Endothelial cell (in vitro differentiated cells): ENCODE measurements at regions not wholly inside any gene's neighbourhood (a gene's known extent, or its start where the extent isn't known, plus 50 kb on each side); places are given as distances from the start of the nearest gene placed in this dataset.

Experiments
- DNase-seq: peaks from one replicate; pipeline ENCODE4 v3.0.0; 2021; ENCODE audit warnings: low spot score
- H3K27ac Mint-ChIP-seq: one replicate; pipeline ENCODE4 v1.8.0; 2021; ENCODE audit warnings: mixed read lengths, inconsistent platforms; ENCODE audit not compliant: unreplicated experiment
- H3K27me3 Mint-ChIP-seq: one replicate; pipeline ENCODE4 v1.8.0; 2021; ENCODE audit warnings: mild to moderate bottlenecking, moderate library complexity, mixed read lengths, inconsistent platforms; ENCODE audit not compliant: unreplicated experiment
- H3K36me3 Mint-ChIP-seq: one replicate; pipeline ENCODE4 v1.8.0; 2021; ENCODE audit warnings: mild to moderate bottlenecking, low read depth, mixed read lengths, inconsistent platforms; ENCODE audit not compliant: unreplicated experiment
- H3K4me1 Mint-ChIP-seq: one replicate; pipeline ENCODE4 v1.8.0; 2021; ENCODE audit warnings: mild to moderate bottlenecking, mixed read lengths, inconsistent platforms; ENCODE audit not compliant: unreplicated experiment
- H3K4me3 Mint-ChIP-seq: one replicate; pipeline ENCODE4 v1.8.0; 2021; ENCODE audit warnings: mild to moderate bottlenecking, mixed read lengths, inconsistent platforms; ENCODE audit not compliant: unreplicated experiment
- H3K9me3 Mint-ChIP-seq: one replicate; pipeline ENCODE4 v1.8.0; 2021; ENCODE audit warnings: mixed read lengths, inconsistent platforms; ENCODE audit not compliant: unreplicated experiment
- TF ChIP-seq, protein P1 (sequence below): fragments of 200-600 bp; sonication (generic); IDR thresholded peaks from one replicate; pipeline ENCODE4 v1.5.0; 2021; ENCODE audit warnings: antibody characterized with exemption; ENCODE audit not compliant: unreplicated experiment

- Mint-ChIP-seq H3K4me3 (no peak overlapping the region), H3K27ac (no peak overlapping the region), H3K4me1 (peaks cover 4% of the 10 kb centered on the region), H3K9me3 (no peaks in the 10 kb centered on the region), H3K27me3 (no peaks in the 10 kb centered on the region), H3K36me3 (no peaks in the 10 kb centered on the region)
- TF ChIP-seq, protein P1, sequence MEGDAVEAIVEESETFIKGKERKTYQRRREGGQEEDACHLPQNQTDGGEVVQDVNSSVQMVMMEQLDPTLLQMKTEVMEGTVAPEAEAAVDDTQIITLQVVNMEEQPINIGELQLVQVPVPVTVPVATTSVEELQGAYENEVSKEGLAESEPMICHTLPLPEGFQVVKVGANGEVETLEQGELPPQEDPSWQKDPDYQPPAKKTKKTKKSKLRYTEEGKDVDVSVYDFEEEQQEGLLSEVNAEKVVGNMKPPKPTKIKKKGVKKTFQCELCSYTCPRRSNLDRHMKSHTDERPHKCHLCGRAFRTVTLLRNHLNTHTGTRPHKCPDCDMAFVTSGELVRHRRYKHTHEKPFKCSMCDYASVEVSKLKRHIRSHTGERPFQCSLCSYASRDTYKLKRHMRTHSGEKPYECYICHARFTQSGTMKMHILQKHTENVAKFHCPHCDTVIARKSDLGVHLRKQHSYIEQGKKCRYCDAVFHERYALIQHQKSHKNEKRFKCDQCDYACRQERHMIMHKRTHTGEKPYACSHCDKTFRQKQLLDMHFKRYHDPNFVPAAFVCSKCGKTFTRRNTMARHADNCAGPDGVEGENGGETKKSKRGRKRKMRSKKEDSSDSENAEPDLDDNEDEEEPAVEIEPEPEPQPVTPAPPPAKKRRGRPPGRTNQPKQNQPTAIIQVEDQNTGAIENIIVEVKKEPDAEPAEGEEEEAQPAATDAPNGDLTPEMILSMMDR, result no peak
- no peak for DNase-seq
These were observed 266.1 kb downstream of the HGF start for GRCh38 chr7:81503771-81504170.

DNA sequence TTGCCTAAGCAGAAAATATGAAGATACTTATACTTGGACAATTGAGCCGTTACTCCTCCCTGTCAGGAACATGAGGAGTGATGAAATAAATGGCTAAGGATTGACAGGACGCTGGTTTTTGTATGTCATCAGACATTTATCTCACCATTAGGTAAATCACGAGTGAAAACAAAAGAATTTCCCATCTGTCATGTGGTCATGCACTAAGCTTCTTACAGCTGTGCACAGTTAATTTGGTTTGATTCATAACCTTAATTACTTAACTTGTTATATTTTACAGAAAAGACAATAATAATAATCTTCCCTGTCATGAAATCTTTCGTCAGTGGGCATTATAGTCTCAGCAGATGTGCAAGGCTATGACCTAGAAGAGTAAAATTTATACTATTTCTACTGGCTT is 266.5 kb downstream of the HGF start:
- no peak overlapping the region for H3K27ac Mint-ChIP-seq
- no peaks in the 10 kb centered on the region for H3K9me3 Mint-ChIP-seq
- peaks cover 4% of the 10 kb centered on the region for H3K4me1 Mint-ChIP-seq
- no peak for DNase-seq
- TF ChIP-seq, protein P1, result no peak
- H3K27me3 Mint-ChIP-seq, result no peaks in the 10 kb centered on the region
- no peak overlapping the region for H3K4me3 Mint-ChIP-seq
- H3K36me3 Mint-ChIP-seq, result no peaks in the 10 kb centered on the region

GRCh38 chr7:81501220-81501619 is 268.6 kb downstream of the HGF start:
- Mint-ChIP-seq H3K4me3 (no peak overlapping the region), H3K36me3 (no peaks in the 10 kb centered on the region), H3K27me3 (no peaks in the 10 kb centered on the region), H3K9me3 (no peaks in the 10 kb centered on the region), H3K4me1 (peaks cover 4% of the 10 kb centered on the region), H3K27ac (no peak overlapping the region)
- TF ChIP-seq, protein P1, result no peak
- no peak for DNase-seq

- Mint-ChIP-seq H3K4me1 (peaks cover 4% of the 10 kb centered on the region), H3K27ac (no peak overlapping the region), H3K27me3 (no peaks in the 10 kb centered on the region), H3K9me3 (no peaks in the 10 kb centered on the region), H3K4me3 (no peak overlapping the region), H3K36me3 (no peaks in the 10 kb centered on the region)
- no peak for DNase-seq
- TF ChIP-seq, protein P1, result no peak
These were observed 269.2 kb downstream of the HGF start for GRCh38 chr7:81500631-81501030.

DNA sequence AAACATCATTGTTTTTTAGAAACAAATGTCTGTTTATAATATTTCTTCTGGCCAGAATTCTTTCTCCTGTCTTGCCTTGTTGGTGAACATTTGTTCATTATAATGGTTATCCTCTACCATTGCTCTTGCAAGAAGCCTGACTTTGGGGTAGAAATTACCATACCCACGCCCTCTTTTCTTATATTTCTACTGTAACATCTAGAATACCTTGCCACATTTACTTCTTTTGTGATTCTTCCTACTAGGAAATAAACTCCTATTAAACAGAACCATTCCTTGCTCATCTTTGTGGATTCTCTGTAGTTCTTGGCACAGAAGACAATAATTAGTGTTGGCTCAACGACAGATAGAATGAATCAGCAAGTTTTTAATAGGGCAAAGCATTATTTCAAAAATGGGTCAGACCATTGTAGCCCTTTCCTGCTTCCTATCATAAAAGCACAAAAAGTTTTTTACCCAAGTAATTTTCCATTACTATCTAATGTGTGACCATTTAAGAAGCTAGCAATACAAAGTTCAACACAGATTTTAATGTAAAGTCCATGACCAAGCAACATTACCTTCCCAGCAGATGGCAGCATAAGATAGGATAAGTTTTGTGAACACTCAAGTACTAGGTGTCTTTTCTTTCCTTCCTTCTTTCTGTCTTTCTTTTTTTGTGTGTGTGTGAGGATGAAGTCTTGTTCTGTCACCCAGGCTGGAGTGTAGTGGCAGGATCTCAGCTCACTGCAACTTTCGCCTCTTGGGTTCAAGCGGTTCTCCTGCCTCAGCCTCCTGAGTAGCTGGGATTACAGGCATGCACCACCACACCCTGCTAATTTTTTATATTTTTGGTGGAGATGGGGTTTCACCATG is 270.4 kb downstream of the HGF start:
- peaks cover 4% of the 10 kb centered on the region for H3K4me1 Mint-ChIP-seq
- no peak overlapping the region for H3K27ac Mint-ChIP-seq
- DNase-seq, result peak; percentile 31
- H3K4me3 Mint-ChIP-seq, result no peak overlapping the region
- H3K27me3 Mint-ChIP-seq, result no peaks in the 10 kb centered on the region
- TF ChIP-seq, protein P1, result peak; percentile 58
- H3K36me3 Mint-ChIP-seq, result no peaks in the 10 kb centered on the region
- H3K9me3 Mint-ChIP-seq, result no peaks in the 10 kb centered on the region
